Activated CD8-positive, alpha-beta T cell treated with anti-CD3 and anti-CD28 coated beads for 36 hours (primary cell): ENCODE measurements at regions not wholly inside any gene's neighbourhood (a gene's known extent, or its start where the extent isn't known, plus 50 kb on each side); places are given as distances from the start of the nearest gene placed in this dataset.

Experiments used
- ATAC-seq: fragments of 200-7000 bp; cut with Tn5 transposase; one replicate; pipeline ENCODE4 v1.10.0; 2021; ENCODE audit warnings: mild to moderate bottlenecking, moderate library complexity
- CTCF ChIA-PET: fragments of 350-600 bp; sonication (Branson Sonifier 250); formaldehyde crosslinking; loops from one replicate; lab custom pipeline; 2021; ENCODE audit warnings: antibody characterized with exemption; lab: Charles Lee
- POLR2A ChIA-PET: fragments of 350-600 bp; sonication (Branson Sonifier 250); formaldehyde crosslinking; loops from one replicate; lab custom pipeline; 2021; ENCODE audit warnings: antibody characterized with exemption; lab: Charles Lee
- DNase-seq: peaks from one replicate; pipeline ENCODE4 v3.0.0-alpha.2; 2020
- H3K27ac Mint-ChIP-seq: one replicate; pipeline ENCODE4 v1.8.0; 2021; ENCODE audit warnings: mild to moderate bottlenecking, mixed read lengths
- H3K27me3 Mint-ChIP-seq: one replicate; pipeline ENCODE4 v1.8.0; 2021; ENCODE audit warnings: mixed read lengths
- H3K36me3 Mint-ChIP-seq: one replicate; pipeline ENCODE4 v1.8.0; 2021; ENCODE audit warnings: low read depth, mixed read lengths
- H3K4me1 Mint-ChIP-seq: one replicate; pipeline ENCODE4 v1.8.0; 2021; ENCODE audit warnings: low read depth, mixed read lengths
- H3K4me3 Mint-ChIP-seq: one replicate; pipeline ENCODE4 v1.8.0; 2021; ENCODE audit warnings: mild to moderate bottlenecking, moderate library complexity, mixed read lengths
- H3K9me3 Mint-ChIP-seq: one replicate; pipeline ENCODE4 v1.8.0; 2021; ENCODE audit warnings: mixed read lengths
- CTCF ChIP-seq: fragments of 200-600 bp; IDR thresholded peaks from one replicate; pipeline ENCODE4 v1.8.0; 2022; ENCODE audit warnings: antibody characterized with exemption, mild to moderate bottlenecking
- intact Hi-C: fragments of 100-400 bp; cut with micrococcal nuclease; formaldehyde crosslinking; loops from one replicate; pipeline ENCODE4 v1.10.0; 2022

DNA sequence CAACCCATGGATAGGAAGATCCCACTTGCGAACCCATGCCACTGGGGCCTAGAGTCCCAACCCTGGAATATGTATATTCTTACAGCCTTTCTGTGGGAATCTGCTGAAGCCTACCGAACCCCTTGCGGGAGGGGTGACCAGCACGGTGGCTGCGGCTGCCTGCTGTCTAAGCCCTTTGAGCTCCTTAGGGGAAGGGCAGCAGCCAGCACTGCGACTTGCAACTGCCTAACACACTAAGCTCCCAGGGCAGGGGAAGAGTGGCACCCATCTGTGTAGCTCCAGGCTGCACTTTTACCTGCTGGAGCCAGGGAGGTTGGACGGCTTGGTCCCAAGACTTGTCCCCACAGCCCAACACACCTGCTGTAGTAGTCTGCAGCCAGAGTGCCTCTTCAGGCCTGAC is 1968.7 kb upstream of the FLRT2 start:
- no peak for TF ChIP-seq CTCF
- intact Hi-C loops = no loop called here
- no peak overlapping the region for H3K4me3 Mint-ChIP-seq
- ATAC-seq = no peak
- H3K4me1 Mint-ChIP-seq = no peaks in the 10 kb centered on the region
- no peak overlapping the region for H3K27ac Mint-ChIP-seq
- H3K9me3 Mint-ChIP-seq = peaks cover 12% of the 10 kb centered on the region
- ChIA-PET CTCF (no interaction called here), POLR2A (no interaction called here)
- no peaks in the 10 kb centered on the region for H3K27me3 Mint-ChIP-seq
- no peak for DNase-seq
- H3K36me3 Mint-ChIP-seq = no peaks in the 10 kb centered on the region

- POLR2A ChIA-PET = no interaction called here
- no peak for ATAC-seq
- CTCF ChIA-PET = no interaction called here
- intact Hi-C loops = no loop called here
- no peaks in the 10 kb centered on the region for H3K36me3 Mint-ChIP-seq
- H3K4me3 Mint-ChIP-seq = no peak overlapping the region
- no peaks in the 10 kb centered on the region for H3K4me1 Mint-ChIP-seq
- H3K27me3 Mint-ChIP-seq = no peaks in the 10 kb centered on the region
- no peak for DNase-seq
- no peak for TF ChIP-seq CTCF
- H3K27ac Mint-ChIP-seq = no peak overlapping the region
- peaks cover 13% of the 10 kb centered on the region for H3K9me3 Mint-ChIP-seq
Observed at GRCh38 chr14:83566567-83566966, 1963.4 kb upstream of the FLRT2 start.

DNA sequence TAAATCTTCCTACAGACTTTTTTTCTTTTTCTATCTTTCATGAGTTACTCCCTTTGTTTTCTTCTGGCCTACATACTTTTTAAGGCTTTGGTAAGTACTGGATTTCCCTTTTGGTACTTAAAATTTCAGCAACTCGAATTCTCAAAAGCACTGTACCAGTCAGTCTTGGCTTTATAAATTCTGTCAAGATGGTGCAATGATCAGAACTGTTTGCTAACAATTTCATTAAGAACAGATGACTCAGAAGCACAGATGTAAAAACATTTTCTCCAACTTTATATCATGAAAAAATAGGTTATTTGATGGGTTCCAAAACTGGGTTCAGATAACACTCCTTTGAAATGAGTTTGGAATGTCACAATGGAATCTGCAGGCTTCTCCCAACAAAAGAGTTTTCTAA is 1961.8 kb upstream of the FLRT2 start:
- Mint-ChIP-seq H3K9me3 (peaks cover 13% of the 10 kb centered on the region), H3K27me3 (no peaks in the 10 kb centered on the region), H3K4me1 (no peaks in the 10 kb centered on the region), H3K27ac (no peak overlapping the region), H3K36me3 (no peaks in the 10 kb centered on the region), H3K4me3 (no peak overlapping the region)
- ATAC-seq (no peak), DNase-seq (no peak)
- no peak for TF ChIP-seq CTCF
- intact Hi-C loops = no loop called here
- POLR2A ChIA-PET = no interaction called here
- CTCF ChIA-PET = no interaction called here

DNA sequence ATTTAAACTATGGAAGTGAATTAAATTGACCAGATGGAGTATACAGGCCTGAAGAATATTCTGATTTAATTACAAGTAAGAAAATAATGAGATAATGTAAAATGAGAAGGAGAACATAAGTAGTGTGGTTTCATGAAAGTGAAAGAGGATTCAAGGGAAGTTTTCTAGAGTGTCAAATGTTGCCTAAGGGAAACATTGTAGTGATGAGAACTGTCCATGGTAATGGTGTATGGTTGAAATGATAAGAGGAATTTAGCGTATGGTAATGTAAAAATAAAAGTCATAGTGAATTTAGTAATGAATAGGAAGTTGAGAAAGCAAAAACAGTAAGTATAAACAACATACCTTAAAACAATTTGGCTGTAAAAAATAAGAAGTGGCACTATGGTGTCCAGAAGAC is 1954.6 kb upstream of the FLRT2 start:
- Mint-ChIP-seq H3K9me3 (peaks cover 8% of the 10 kb centered on the region), H3K4me3 (no peak overlapping the region), H3K27ac (no peak overlapping the region), H3K36me3 (no peaks in the 10 kb centered on the region), H3K27me3 (no peaks in the 10 kb centered on the region), H3K4me1 (no peaks in the 10 kb centered on the region)
- ATAC-seq (no peak), DNase-seq (no peak)
- intact Hi-C loops = no loop called here
- TF ChIP-seq CTCF = no peak
- CTCF ChIA-PET = no interaction called here
- POLR2A ChIA-PET = no interaction called here

DNA sequence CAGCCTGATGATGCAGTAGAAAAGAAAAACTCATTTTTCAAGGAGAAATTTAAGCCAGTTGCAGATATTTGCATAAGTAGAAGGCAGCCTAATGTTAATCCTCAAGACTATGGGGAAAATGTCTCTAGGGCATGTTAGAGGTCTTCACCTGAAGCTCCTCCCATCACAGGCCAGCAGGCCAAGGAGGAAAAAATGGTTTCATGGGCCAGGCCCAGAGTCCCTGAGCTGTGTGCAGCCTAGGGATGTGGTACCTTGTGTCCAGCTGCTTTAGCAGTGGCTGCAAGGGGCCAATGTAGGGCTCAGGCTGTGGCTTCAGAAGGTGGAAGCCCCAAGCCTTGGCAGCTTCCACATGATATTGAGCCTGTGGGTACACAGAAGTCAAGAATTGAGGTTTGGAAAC is 1946.7 kb upstream of the FLRT2 start:
- CTCF ChIA-PET = no interaction called here
- TF ChIP-seq CTCF = no peak
- intact Hi-C loops = no loop called here
- ATAC-seq = no peak
- no peak for DNase-seq
- no peaks in the 10 kb centered on the region for H3K36me3 Mint-ChIP-seq
- no peaks in the 10 kb centered on the region for H3K4me1 Mint-ChIP-seq
- H3K27me3 Mint-ChIP-seq = no peaks in the 10 kb centered on the region
- no peak overlapping the region for H3K4me3 Mint-ChIP-seq
- peaks cover 13% of the 10 kb centered on the region for H3K9me3 Mint-ChIP-seq
- H3K27ac Mint-ChIP-seq = no peak overlapping the region
- POLR2A ChIA-PET = no interaction called here
